ENCODE measurements at regions not wholly inside any gene's neighbourhood (a gene's known extent, or its start where the extent isn't known, plus 50 kb on each side); places are given as distances from the start of the nearest gene placed in this dataset.
"Not testable (repeated sequence)": the region's sequence is repeated elsewhere in the genome, so short reads cannot be mapped to it uniquely, and the experiment has no call there.

- no peak for DNase-seq
Measured at GRCh38 chr2:11923935-11924334, 177.5 kb downstream of the LPIN1 start.

- DNase-seq: no peak
Measured at GRCh38 chr2:11925295-11926066, 179.0 kb downstream of the LPIN1 start.

- no peak for DNase-seq
Measured at GRCh38 chr2:11930211-11930761, 183.9 kb downstream of the LPIN1 start.

DNA sequence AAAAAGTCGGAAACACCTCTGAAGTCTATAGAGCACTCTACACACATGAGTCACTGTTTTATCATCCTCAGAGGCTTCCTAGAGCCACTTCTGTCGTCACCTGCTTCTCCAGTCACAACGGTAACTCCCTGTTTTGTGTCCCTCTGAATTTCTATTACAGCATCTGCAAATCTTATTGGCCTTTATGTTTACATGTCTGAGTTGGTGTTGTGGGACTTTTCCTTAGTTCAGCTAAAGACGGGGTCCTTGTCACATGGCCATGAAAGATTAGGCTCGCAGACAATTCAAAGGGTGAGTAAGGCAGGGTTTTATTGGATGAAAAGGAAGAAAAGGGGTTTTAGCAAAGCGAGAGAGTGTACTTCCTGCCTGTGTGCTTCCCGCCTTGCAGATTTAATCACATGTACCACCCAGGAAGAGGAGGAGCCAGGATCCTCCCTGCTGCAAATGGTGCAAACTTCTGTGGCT lies 185.6 kb downstream of the LPIN1 start:
- DNase-seq: no peak

- no peak for DNase-seq
Measured at GRCh38 chr2:11932962-11933361, 186.5 kb downstream of the LPIN1 start.

DNA sequence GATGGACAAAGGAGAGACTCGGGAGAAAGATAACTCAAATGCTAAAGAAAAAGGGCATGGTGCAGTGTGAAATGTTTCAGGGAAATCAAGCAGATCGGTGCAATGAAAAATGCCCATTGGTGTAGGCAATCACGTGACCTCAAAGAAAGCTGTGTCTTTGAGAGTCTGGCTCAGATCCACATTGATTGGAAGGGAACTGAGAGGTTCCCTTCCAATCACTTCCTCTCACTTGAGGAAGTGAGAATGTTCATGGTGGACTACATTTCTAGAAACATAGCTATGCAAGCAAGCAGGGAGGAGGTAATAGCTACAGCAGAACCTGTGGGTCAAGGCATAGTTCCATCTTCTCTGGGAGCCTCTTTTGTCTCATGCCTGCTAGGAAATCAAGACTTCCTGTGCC lies 187.4 kb downstream of the LPIN1 start:
- DNase-seq: no peak

DNA sequence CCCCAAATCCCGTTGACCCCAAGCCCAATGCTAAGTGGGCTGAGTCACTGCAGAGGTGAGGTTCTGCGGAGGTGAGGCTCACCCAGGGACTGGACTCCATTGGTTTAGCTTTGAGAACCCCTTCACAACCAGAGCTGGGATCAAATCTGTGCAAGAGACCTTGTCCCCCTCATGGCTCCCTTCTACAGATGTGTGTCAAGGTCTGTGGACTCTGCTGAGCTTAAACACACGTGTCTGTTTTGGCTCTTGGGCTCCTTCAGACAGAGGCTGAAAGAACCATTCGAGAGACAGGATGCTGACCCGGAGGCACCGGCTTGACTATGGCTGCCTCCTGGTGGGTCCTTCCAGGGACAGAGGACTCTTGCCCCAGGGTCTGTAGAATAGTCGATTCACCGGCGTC lies 190.3 kb downstream of the LPIN1 start:
- no peak for DNase-seq

- DNase-seq: no peak
Measured at GRCh38 chr2:11938196-11938595, 191.8 kb downstream of the LPIN1 start.

- DNase-seq: no peak
Measured at GRCh38 chr2:11939523-11939922, 193.1 kb downstream of the LPIN1 start.

DNA sequence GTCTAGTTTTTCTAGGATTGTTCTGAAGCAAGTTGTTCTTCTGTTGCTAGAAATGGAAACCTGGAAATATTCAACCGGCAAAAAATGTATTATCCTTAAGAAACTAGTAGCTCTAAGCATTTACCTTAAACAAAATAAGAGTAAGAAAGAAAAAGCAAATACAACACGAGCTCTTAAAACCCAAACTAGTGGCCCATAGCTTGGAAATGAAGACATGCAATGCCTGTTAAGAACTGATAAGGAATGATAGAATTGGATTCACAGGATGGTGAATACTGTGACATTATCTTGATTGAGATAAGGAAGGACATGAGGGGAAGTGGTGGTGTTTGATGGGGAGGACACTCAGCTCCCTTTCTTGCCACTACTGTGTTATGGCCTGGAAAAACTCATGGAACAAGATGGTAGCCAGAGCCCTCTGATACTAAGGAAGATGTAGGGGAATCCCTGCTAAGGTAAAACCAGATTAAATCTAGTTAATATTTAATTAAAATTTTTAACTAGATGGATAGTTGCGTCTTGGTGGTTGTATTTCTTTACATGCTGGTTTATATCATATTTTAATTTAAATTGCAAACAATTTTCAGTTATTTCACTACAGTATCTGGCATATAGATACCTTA lies 193.8 kb downstream of the LPIN1 start:
- DNase-seq: no peak

DNA sequence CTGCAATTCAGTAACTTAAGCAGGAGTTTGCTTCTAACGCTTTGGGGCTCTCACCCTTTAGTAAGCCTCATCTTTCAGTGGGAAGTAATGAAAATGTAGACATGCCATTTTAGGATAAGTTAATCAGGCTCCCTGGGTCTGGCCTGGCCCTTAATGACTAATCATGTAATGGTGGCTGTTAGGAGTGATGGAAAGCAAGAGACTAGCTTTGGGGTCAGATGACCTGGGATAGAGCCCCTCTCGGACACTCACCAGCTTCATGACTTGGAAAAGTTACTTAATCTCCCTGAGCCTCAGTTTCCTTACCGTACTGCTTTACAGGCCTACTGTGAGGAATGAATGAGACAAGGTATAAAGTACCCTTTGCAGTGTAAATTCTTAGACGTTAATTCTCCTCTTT lies 194.4 kb downstream of the LPIN1 start:
- no peak for DNase-seq

- no peak for DNase-seq
Measured at GRCh38 chr2:11941201-11942177, 195.1 kb downstream of the LPIN1 start.

DNA sequence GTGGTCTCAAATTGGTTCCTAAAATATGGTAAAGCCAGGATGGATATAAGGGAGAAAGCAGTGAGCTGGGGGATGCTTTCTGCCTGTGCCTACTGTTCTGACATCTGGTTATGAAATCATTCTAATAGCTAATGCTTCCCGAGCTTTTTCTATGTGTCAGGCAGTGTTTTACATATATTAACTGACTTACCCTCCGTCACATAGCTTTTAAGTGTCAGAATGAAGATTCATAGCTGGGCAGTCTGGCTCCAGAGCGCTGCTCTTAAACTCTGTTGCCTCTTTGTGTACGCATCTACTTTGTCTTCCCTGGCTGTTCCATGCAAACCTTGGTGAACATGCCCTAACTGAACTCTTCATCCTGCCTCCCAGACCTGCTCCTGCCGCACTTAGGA lies 195.7 kb downstream of the LPIN1 start:
- no peak for DNase-seq

DNA sequence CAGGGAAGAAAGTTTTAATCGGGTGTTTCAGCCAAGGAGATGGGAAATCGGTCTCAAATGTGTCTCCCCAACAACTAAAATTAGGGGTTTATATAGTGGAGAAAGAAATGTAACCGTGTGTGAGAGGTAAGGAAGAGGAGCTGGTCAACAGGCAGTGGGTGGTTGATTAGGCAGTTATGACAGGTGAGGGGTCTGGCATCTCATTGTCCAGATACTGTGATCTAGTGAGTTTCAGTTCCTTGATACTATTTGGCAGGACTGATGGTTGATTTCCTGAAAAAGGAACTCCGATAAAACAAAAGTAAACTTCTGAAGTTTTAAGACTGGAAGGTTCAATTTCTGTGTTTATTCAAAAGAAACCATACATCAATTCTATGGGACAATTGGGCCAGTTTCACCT lies 197.9 kb downstream of the LPIN1 start:
- no peak for DNase-seq

DNA sequence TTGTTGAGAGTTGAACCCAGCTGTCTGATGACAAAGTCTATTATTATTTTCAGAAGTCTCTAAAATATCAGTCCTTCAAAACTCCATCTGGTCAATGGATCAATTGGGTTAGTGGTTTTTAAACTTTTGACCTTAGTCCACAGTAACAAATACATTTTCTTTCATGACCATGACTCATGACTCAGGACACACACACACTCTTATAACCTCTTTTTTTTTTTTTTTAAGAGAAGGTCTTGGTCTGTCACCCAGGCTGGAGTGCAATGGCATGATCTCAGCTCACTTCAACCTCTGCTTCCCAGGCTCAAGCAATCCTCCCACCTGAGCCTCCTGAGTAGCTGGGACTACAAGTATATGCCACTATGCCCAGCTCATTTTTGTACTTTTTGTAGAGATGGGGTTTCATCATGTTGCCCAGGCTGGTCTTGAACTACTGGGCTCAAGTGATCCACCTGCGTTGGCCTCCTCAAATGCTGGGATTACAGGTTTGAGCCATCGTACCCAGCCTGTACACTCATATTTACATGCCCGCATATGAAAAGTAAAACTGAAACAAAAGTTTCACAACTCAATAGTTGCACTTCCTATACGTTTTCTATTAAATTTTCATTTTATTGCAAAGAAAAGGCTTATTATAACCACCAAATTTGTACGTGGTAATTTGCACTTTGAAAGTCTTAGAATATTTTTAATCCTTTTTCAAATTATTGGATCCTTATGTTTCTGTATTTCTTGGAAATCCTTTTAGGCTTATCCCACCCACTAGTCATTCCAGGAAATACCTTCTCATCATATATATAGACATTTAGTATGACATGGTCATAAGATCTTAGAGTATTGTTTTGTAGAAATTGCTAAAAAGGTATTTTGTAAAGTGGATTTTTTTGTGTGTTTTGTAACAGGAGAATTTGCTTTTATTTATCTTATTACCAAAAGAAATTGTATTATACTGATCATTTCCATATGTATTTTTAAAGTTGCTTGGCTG lies 199.0 kb downstream of the LPIN1 start:
- DNase-seq: no peak

DNA sequence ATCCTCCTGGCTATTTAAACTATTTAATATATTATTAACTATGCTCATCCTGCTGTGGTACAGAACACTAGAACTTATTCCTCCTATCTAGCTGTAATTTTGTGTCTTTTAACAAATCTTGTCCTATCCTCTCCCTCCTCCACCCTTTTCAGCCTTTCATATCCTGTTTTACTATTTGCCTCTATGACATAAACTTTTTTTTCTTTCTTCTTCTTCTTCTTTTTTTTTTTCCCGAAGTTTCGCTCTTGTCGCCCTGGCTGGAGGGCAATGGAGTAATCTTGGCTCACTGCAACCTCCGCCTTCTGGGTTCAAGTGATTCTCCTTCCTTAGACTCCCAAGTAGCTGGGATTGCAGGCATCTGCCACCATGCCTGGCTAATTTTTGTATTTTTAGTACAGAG lies 201.5 kb downstream of the LPIN1 start:
- no peak for DNase-seq

DNA sequence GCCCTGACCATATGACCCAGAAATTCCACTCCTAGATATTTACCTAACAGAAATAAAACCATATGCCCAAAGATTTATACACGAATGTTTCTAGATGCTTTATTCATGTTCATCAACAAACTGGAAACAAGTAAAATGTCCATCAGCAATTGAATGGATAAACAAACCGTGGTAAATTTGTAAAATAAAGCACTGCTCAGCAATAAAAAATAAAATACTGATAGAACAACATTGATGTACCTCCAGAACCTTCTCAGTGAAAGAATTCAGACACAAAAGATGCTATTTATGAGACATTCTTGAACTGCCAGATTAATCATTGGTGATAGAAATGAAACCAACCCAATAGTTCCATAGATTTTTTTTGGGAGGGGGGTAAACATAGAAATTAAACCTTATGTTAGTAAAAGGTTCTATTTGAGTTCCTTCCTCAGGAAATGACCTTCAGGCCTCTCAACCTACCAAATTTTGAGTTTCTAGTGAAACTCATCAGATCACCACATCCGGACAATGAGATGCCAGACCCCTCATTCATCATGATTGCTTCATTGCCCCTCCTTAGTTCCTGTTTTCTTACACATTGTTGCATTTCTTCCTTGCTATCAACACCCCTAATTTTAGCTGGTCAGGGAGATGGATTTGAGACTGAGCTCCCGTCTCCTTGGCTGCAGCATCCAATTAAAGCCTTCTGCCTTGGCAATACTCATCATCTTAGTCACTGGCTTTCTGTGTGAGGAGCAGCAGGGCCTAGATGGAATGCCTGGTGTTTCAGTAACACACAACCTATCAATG lies 203.5 kb downstream of the LPIN1 start:
- no peak for DNase-seq

- DNase-seq: no peak
Measured at GRCh38 chr2:11950896-11951295, 204.5 kb downstream of the LPIN1 start.

- DNase-seq: not testable (repeated sequence)
Measured at GRCh38 chr2:11951492-11951891, 205.1 kb downstream of the LPIN1 start.

DNA sequence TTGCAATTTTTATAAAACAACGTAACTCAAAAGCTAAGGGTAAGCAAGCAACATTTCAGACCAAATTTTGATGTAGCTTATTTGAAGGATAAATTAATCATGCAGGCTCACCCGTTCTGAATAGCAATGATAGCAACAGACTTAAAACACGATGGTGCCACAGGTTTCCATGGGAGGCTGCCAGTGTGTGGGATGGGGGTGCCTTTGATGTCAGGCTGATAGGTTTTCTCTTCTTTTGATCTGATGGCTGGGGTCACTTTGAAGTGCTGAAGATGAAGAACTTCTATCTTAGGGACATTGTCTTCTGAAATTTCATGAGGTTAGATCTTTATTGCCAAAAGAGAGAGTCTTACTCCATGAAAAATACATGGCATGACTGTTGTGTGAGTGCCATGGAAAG lies 206.8 kb downstream of the LPIN1 start:
- no peak for DNase-seq

- DNase-seq: no peak
Measured at GRCh38 chr2:11955314-11955713, 208.9 kb downstream of the LPIN1 start.

All from activated CD8-positive, alpha-beta memory T cell treated with anti-CD3 and anti-CD28 coated beads, Interleukin-2, amount 50 U/mL, for 4 hours (primary cell).